ENCODE measurements at regions not wholly inside any gene's neighbourhood (a gene's known extent, or its start where the extent isn't known, plus 50 kb on each side); places are given as distances from the start of the nearest gene placed in this dataset.

GRCh38 chr7:132733860-132734259 is 157.6 kb upstream of the PLXNA4 start:
- no peak for DNase-seq

DNA sequence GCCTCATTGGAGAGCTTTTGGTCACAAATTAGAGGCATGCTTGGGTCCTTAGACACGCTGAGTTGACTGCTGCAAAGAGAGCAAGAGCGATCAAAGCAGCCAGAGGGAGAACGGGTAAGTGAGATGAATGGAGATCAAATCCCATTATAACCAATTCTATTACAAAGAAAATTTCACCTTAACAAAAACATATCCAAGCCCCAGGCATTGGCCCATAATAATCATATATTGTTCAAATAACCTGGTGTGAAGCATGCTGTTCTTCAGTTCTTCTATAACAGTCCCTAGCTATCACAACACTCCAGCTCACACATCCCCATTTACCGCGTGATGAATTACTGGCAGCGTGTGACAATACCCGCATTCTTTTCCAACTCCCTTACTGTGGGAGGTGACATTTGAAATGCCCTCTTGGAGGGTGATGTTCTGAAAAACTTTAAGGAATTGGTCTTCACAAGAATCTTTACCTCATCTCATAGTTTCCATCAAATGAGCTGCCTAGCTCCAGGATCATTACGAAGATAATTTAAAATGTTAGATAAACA is 156.1 kb upstream of the PLXNA4 start:
- peak in 1 of 3 experiments; percentile 61 for DNase-seq

GRCh38 chr7:132730105-132730504 is 153.8 kb upstream of the PLXNA4 start:
- DNase-seq, result no peak

DNA sequence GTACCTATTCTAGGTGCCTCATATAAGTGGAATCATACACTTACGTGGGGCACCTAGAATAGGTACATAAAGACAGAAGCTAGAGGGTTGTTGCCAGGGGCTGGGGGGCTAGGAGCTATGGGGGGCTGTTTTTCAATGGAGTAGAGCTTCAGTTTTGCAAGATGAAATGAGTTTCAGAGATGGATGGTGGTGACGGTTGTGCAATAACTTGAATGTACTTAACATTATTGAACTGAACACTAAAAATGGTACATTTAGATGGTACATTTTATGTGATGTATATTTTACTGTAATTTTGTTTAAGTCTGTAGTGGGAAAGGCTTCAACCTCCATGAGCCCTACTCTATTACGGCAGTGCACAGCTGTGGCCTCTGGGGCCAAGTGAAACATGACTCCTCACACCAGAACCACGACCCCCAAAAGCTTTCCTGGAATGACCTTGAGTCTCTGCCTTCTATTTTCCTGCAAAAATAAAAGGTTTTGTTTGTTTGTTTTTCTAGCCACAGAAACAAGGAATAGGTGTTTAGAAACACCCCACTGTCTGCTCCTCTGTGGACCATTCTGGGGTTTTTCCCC is 147.3 kb upstream of the PLXNA4 start:
- no peak for DNase-seq

DNA sequence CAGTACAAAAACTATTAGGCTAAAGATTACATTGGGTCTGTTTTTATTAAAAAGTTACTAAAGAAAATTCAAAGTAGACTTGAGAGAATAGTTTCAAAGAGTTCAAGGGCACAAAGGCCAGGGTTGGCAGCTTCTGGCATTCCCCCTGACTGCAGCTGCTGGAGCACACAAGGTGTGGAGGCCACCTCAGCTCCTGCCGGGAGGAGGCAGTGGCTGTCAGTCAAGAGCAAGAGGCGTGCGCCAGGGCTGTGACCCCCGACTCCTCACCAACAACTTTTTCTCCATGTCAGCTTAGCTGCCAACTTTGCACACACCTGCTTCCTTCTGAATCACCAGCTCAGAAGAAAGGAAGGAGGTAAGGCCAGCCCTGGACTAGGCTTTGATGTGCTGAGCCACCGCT is 144.6 kb upstream of the PLXNA4 start:
- no peak for DNase-seq

DNA sequence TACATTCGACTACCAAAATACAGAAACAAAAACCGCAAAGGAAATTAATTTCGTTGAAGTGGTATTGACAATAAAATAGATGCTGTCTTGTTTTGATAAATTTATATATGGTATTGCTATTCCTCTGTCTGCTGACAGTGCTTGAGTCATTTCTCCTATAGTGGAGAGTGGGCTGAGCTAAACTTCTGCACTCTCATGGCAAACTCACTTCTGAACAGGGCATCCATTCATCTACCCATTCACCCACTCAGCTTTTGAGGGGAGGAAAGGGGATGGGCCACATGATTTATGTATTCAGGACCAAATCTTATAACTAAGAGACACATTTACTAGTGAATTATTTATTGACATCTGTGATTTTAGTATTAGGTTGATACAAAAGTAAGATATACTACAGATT is 137.6 kb upstream of the PLXNA4 start:
- DNase-seq, result no peak

DNA sequence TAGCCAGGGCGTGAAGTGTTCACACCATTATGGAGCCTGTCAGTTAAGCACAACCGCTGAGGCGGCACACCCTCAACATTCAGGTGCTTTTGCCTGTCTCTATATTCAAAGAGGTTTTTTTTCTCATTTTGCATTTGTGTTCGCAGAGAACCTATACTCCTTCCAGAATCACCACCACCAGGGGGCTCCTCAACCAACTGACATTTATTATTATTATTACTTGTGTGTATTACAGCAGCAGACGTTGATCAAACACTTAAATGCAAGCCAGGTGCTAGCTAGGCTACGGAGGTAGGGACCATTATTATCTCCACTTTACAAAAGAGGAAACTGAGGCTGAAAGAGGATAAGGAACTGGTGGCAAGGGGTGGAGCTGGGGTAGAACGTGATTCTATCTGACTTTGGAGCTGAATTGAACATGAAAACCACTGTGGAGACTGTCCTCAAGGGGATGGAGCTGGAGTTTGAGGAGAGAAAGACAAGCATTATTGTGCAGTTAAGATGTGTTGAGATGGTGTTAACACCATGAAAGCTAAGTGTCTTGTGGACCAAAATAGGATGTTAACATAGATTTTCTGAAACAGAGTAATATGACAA is 133.8 kb upstream of the PLXNA4 start:
- peak in 1 of 3 experiments; percentile 6 for DNase-seq

DNA sequence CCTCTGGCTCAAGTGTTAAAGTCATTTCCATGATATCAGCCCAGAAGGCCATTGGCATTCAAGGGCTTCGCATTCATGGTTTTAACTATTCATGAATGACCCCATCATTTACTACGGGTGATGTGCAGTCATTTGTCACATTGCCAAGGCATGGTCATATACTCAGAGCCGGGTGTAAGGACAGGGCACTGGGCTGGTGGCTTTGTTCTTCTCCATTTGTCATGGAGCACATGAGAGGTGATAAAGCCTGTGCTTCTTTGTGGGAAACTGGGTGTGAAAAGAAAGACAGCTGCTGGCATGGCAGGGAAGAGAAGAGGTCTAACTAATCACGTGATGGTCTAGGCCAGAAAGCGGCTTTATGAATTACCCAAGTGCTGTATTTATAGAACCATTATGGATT is 132.2 kb upstream of the PLXNA4 start:
- peak in 1 of 3 experiments; percentile 37 for DNase-seq

DNA sequence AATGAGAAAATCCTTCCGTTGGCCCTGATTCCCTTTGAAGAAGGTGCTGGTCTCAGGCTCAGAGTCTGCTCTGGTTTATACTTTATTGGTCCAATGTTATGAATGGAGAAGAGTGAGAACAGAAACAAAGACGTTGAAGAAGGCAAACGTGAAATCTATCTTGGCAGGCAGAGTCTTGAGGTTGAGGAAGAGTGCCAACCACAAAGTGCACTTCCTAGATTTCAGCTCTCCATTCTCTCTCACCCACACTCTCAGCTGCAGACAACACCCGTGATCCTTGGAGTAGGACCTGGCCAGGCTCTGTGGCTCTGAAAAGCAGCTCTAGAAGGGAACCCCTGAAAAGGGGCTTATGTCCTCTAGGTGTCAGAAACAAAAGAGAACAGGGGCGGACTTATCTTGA is 128.9 kb upstream of the PLXNA4 start:
- DNase-seq, result no peak

- no peak for DNase-seq
These were observed 127.5 kb upstream of the PLXNA4 start for GRCh38 chr7:132703742-132704141.

GRCh38 chr7:132697003-132697402 is 120.7 kb upstream of the PLXNA4 start:
- DNase-seq, result no peak

GRCh38 chr7:132696332-132696731 is 120.1 kb upstream of the PLXNA4 start:
- peak in 2 of 3 experiments; percentile 10 to 79 for DNase-seq

DNA sequence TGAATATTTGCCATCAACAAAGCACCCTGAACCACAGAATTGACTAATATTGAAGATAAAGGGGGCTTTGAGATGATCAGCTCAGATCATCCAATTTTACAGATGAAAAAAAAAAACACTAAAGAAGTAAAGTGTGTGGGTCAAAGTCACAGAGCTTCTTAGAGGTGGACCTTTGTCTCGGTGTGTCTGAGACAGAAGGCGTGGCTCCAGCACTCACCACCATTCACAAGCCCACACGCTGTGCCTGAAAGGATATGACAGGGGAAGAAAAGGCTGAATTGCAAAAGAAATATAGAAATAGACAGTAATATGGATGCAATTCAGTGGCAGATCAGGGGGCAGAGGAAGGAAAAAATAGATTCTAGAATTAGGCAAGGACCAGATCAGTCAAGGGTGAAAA is 114.9 kb upstream of the PLXNA4 start:
- DNase-seq, result no peak

- no peak for DNase-seq
These were observed 113.9 kb upstream of the PLXNA4 start for GRCh38 chr7:132690174-132690573.

DNA sequence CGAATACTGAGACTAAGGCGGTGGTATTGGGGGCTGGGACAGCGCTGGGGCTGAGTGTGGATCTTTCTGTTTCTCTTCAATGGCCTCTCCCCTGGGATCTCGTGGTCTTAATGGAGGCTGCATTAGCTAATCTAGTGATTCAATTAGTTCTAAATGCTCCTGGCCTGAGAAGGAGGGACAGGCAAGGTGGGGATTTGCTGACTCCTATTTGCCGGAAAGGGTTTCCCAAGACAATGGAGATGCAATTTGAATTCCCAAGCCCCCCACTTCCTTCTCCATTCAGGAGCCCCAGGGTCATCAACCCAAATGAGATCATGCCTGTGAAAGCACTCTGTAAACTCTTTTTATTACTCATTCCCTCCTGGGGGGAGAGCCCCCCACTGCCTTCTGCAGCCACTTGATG is 111.7 kb upstream of the PLXNA4 start:
- no peak for DNase-seq

DNA sequence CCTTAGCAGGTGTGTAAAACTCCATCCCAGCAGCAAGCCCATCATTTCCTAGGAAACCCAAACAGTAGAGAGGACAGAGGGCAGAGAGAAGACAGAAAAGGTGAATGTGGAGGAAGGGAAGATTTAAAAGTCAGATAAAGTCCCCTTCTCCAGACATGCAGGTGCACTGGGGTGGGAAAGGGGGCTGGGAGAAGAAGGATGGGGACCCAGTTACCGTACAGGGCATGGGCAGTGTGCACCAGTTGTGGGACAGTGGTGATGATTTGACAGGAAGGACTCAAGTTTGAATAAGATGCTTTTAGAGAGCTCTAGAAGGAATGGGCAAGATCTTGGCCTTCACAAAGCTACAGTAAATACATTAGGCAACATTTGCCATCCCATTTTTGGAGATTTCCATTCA is 110.7 kb upstream of the PLXNA4 start:
- DNase-seq, result no peak

DNA sequence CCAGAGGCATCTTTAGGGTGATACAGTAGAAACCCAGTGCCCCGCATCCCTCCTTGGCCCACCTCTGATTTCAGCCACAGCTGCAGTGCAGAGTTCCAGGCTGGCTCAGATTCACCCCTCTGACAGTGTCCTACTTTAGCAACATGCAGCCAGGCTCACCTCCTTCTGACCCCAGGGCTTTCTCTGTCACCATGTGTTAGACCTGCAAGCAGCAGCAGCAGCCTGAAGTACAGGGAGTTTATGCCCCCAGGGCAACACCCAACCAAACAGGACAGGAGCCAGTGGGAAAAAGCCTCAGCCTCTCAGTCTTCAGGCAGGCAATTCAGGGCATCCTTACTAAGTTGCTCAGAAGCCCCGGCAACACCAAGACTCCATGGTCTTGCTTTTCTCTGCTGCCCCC is 109.0 kb upstream of the PLXNA4 start:
- no peak for DNase-seq

DNA sequence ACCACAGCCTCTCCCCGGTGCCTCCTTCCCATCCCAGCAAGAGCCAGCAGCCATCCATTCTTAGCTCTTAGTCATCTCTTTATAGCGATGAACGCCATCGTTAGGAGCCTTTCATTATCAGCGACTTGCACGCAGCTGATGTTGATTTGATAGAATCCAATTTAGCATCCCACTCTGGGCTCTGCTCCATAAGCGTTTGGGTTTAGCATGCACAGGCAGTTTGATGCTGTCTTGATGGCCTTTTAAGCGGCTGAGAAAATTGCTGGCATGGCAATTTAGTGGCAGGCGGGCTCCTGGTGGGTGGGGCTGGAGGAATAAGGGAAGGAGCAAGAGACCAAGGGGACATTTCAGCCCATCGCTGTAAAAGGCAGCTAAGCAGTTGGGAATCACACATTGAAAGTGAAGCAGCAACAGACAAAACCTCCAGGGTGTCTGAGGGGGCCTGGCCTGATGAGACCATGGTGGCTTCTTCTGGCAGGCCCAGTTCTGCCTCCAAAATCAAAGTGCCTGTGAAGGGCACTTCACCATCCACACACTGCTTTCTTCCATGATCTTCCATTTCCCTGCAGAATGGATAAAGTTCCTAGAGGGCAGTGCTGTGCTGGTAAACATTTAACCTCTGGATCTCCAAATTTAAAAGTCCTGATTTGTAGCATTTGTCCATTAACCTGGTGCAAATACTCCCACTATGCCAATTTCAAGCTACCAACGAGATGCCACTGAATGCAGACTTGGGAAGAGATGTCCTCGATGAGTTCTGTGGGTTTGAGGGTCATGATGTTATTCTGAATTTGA is 107.8 kb upstream of the PLXNA4 start:
- DNase-seq, result no peak

GRCh38 chr7:132681951-132682350 is 105.7 kb upstream of the PLXNA4 start:
- no peak for DNase-seq

- DNase-seq, result no peak
These were observed 104.3 kb upstream of the PLXNA4 start for GRCh38 chr7:132680590-132680989.

DNA sequence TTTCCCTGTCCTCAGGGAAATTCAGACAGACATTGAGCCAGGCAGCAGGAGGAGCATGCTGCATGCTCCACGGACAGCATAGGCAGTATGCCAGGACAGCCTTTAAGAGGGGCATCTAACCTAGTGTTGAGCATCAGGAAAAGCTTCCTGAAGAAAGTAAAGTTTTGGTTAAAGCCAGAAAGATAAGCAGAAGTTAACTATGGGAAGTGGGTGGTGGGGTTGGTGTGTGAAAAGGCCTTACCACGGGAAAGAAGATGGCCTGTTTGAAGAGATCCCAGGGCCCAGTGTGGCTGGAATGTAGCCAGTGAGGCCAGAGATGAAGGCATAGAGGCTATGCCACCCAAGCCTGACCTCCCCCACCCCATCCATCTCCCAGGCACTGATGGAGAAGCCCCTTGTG is 102.4 kb upstream of the PLXNA4 start:
- DNase-seq, result no peak

GRCh38 chr7:132677918-132678317 is 101.6 kb upstream of the PLXNA4 start:
- peak in 1 of 3 experiments; percentile 31 for DNase-seq

- DNase-seq, result no peak
These were observed 96.1 kb upstream of the PLXNA4 start for GRCh38 chr7:132672200-132672990.
